Glomerular endothelial cell (primary cell): ENCODE measurements at regions not wholly inside any gene's neighbourhood (a gene's known extent, or its start where the extent isn't known, plus 50 kb on each side); places are given as distances from the start of the nearest gene placed in this dataset.

ENCODE experiments used
- DNase-seq: peaks from one replicate; pipeline ENCODE4 v3.0.0-alpha.2; 2011; ENCODE audit warnings: low read depth, low spot score; ENCODE audit errors: extremely low read depth

DNA sequence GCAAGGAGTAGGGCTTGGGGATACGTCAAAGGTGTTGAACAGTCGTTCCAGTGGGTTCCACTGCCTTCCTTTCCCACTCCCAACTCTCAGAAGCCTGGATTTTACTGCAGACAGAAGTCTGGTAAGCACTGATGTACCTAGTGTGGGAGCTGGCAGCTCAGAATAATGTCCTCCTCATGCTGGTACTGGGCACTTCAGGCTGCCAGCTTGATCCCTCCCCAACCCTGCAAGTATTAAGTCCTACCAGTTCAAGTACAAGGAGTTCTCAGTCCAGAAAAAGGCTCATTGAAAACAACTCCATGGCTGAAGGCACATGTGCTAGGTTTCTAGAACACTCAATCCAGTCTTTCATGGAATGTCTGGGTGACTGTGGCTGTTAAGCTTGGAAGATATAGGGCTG, 304.3 kb downstream of the NUAK1 start:
- DNase-seq = no peak

DNA sequence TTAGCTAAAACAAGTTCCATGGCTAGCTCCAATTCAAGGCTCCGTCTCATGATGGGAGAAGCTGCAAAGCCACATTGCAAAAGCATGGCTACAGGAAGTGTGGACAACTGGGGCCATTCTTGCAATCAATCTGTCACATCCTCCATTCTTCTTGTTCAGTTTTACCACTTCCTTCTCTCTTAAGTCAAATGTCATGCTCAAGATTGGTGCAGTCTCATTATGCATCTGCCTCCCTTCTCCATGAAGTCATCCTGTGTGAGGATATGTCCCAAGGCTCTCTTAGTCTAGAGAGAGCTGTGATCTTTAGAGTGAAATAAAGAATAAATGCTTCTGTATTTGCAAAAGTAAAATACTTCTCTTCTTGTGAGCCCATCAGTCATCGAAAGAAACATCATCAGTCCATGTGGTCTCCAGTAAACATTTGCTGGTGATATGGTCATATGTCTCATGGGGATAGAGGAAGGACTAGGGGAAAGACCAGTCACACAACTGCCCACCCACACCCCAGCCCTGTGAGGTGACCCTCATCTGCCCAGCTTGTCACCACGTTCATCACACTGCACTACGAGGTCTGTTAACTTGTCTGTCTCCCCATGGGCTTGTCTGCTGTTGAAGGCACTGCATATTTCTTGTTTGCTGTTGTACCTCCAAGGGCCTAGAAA, 303.0 kb downstream of the NUAK1 start:
- DNase-seq = no peak

DNA sequence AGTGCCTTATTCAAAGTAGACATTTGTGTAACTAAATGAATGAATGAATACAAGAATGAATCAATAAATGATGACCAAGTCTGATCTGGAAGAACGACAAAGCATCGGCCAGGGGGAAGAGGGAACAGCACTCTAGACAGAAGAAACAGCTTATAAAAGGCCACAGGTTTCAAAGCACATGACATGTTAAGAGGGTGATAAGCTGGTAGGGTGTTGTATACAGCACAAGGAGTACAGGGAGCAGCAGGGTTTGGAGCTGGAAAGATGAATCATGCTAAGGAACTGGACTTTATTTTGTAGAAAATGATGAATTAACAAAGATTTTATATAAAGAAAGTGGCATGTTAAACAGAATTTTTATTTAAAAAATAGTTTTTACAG, 302.5 kb downstream of the NUAK1 start:
- no peak for DNase-seq

DNA sequence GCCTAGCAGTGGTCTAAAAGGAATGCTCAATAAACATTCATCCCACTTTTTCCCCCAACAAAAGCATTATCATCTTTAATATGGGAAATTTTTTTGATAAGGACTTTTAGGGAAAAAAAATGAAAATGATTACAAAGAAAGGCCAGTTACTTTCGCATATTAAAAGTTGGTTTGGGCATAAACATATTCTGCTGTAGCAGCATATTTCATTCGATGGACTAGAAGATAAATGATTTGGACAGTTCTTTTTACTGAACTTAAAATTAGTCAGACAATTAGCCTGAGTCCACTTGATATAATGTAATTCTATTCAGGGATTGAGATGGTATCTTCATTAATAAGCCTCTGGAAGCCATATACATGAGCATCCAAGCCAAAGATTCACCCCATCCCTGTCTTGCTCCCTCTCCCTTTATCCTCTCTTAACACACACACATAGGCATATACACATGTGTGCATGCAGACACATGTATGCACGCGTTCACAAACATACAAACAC, 299.1 kb downstream of the NUAK1 start:
- DNase-seq = no peak

DNA sequence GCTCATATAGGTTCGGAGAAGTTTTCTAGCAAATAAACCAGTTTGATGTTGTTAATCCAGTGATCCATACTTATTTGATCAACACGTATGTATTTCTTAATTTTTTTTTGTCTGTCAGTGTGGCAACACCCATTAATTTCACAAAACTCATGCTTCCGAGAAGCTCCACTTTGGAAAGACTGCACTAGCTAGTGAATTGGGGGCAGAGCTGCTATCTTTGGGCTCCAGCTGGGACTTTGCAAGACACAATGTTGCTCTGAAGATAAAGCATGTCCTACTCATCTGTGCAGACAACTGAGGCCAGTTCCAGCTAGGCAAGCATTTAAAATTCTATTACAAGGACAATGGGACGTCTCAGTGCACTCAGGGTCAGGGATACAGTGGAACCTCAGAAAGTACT, 298.4 kb downstream of the NUAK1 start:
- DNase-seq = no peak

DNA sequence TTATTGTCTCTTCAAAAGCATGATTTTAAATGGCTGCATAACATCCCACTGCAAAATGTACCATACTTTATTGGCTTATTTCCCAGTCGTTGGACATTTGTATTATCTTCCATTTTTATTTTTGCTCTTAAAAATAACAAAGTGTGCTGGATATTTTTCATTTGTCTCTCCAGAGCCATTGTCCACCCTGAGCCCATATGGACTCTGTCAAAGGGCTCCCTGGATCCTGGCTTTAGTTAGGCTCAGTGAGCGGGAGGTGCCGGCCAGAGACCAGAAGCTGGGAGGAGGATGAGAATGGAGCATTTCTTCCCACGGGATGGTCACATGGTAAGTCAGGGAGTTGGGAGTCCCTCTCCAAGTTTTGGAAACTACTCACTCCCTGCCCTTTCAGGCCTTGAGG, 296.9 kb downstream of the NUAK1 start:
- DNase-seq = no peak

DNA sequence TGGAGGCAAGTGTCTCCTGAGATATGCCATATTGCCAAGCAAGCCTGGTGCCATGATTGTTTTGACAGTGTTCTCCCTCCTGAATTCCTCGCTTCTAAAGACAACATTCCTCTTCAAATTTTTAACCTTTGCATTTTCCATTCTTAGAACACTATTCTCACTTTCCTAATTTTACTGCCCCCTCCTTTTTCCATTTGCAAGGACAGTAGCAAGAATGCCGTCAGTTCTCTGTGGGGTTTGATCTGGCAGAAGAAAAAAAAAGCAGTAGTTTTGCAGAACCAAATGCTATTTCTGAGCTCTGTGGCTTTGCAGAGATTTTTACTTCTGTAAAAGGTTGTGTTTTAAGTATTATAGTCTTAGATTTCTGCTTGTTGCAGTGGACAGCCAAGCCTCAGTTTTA, 295.2 kb downstream of the NUAK1 start:
- no peak for DNase-seq

DNA sequence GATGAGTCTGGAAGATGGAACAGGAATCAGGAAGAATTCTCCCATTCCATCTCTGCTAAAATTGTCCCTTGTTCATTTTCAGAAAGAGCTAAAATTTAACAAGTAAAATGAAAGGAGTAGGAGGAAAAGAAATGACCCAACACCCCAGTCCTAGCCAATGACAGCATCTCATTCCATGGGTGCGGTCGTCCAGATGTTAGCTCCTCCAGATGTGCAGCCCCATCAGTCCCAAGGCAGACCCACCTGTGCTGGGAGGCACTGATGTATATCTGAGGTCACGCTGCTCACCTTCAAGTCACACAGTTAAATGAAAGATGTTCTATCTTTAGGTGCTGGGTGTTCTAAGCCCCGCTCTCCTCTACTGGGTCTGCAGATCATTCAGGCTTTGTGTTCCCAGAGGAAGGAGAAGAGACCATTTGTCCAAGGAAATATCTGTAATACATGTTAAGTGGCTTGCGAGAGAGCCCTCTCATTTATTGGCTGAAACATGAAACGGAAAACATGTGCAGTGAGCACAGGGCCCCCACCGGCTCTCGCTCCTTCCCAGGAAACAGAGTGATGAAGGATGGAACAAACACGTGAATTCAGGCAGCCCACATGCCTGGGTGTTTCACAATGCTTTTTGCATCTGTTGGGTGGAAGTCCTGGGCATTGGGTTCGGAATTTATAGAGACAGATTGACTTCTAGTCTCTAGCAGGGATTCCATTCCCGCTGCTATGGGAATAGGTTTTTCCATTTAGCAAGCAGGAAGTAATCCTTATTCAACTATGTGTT, 294.6 kb downstream of the NUAK1 start:
- DNase-seq = no peak

DNA sequence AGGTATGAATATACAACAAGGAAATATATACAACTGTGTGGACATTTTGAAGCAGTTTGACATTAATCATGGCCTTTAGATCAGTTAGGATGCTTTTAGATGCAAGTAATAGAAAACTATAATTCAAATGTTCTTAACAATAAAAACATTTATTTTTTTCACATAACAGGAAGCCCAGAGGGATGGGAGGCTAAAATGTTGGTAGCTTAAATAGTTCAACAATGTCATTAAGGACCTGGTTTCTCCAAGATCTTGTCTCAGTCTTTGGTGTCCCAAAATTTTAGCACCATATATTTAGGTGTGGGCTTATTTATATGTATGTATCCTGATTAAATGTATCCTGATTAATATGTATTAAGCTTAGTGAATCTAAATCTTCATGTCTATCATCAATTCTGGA, 292.4 kb downstream of the NUAK1 start:
- no peak for DNase-seq

DNA sequence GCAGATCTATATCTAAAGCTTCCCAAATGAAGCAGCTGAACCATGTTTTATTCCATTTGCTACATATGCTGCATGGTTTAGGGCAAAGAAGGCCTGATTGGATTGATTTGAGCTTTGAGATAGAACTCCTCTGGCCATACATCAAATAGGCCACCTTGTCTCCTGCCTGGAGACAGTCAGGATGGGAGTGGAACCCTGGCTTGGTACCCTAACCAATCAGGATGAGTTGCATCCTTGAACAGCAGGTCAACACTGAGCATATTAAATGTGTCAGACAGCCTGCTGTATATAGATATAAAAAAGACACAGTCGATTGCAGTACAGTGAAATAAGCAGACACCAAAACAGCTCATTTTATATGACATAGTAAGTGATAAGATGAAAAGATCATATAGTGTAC, 291.7 kb downstream of the NUAK1 start:
- no peak for DNase-seq

DNA sequence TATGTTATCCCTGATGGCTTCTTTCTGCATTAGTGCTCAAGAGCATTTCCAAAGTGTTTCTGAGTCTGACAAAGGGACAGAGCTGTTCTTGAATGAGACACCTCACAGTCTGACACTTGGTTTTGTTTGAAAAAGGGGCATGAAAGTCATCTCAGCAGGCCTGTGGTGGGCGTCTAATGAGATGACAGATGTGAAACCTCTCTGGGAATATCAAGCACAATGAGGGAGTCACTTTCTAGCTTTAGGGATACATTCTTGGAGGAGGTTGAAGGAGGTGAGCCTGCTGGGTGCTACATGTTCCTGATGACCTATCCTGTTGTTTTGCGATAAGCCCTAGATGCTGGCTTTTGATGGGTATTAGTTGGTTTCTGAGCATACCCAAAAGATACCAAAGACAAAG, 290.5 kb downstream of the NUAK1 start:
- DNase-seq = no peak

DNA sequence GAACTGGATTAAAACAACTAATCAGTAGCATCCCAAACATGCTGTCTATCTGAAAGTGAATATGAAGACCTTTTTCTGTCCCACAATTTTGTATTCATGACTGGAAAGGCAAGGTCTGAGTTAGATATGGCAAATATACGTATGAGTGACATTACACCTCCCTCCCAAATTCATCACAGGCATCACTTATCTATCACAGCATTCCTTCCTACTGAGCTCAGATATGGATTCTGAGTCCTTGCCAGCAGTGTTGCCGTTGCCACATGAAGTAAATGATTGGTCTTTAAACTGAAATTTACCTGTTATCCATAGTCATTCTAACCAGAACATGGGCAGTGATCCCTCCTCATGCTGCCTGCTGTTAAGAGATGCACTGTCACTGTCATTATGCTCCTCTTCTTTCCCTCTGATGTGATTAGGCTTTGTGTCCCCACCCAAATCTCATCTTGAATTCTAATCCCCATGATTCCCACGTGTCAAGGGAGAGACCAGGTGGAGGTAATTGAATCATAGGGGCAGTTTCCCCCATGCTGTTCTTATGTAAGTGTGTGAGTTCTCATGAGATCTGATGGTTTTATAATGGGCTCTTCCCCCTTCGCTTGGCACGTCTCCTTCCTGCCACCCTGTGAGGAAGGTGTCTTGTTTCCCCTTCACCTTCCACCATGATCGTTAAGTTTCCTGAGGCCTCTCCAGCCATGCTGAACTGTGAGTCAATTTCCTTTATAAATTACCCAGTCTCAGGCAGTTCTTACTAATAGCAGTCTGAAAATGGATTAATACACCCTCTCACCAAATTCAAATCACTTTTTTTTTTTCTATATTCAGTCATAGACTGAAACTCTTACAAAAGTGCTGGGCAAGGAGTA, 288.4 kb downstream of the NUAK1 start:
- no peak for DNase-seq

DNA sequence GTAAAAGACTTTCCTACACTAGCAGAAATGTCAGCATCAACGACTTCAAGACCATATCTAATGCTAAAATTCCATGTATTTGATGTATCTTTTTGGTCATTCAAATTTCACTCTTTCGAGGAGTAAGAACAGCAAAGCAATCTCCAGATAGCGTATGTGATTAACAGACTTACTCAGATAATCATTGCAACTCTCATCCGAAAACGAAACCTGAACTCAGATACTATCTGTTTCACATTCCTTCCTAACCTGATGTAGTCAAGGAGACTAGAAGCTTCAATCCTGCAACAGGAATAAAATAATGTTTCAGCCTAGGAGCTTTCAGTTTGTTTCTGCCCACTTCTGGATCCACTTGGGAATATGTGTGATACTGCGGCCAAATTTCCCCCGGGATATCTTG, 286.3 kb downstream of the NUAK1 start:
- DNase-seq = no peak

DNA sequence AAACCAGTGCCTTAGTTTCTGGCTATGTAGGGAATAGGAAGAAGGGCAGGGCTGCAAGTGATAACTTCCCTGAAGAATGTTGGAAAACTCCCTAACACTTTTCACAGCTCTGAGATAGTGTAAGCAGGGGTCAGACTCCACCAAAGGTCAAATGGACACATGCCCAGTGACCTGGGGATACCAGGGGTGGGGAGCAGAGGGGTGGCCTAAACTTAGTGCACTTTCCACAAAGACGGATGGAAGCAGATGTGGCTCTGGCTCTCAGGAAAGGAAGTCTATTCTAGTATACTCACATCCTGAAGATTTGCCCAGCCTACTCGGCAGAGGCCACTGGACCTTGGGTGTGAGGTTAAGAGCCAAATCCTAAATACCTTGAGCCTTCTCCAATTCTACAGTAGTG, 285.8 kb downstream of the NUAK1 start:
- DNase-seq = no peak

DNA sequence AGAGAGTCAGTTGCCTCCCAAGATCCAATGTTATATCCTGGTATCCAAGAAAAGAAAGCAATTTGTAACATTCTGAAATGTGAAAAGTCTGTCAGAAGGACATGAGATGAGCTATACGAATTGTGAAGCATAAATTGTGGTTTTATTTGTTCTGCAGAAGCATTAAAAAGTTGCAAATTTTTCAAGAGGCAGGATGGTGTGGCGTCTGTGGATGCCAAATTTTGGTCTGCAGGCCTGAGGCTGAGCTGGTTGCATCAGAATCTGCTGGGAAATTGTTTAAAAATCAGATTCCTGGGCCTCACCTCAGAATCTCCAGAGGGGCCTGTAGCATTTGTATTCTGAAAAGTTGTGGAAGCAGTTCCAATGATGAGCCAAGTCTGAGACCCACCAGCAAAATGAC, 284.7 kb downstream of the NUAK1 start:
- no peak for DNase-seq

DNA sequence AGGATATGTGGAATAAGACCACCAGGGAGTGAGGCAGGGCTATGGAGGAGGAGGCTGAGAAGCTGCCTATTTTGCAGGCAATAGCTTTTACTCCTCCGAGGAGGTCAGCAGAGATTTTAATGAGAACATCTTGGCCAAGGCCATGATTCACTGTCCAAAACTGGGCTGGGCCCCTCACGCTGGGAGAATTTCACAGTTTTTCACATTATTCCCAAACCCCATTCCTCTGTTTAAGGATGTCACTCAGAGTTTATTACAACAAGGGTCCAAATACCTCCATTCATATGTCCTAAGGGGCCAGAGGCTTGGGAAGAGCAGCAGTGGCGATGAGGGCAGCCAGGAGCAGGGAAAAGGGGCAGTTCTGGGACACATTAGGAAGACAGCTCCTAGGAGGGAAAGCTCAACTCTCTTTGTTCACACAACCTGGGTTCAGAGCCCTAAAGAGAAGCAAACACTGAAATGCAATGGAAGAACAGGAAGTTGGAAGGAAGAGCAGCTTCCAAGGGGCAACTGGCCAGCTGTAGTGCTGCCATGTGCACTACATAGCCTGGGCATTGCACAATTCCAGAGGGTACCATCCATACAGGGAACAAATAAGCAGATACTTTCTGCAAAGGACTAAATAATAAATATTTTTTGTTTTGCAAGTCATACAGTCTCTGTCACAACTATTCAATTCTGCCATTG, 283.2 kb downstream of the NUAK1 start:
- DNase-seq = no peak

DNA sequence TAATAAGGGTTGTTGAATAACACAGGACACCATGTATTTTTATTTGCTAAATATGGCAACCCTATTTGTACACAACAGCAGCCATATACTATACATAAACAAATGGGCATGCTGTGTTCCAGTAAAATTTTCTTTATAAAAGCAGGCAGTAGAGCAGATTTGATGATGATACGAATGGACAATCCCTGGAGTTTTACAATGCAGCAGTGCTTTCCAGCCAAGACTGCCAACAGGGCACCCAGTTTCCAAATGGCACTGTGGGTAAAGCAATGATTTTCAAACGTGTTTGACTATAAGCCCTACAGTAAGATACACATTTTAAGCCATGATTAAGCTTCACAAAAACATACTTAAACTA, 282.7 kb downstream of the NUAK1 start:
- DNase-seq = no peak

DNA sequence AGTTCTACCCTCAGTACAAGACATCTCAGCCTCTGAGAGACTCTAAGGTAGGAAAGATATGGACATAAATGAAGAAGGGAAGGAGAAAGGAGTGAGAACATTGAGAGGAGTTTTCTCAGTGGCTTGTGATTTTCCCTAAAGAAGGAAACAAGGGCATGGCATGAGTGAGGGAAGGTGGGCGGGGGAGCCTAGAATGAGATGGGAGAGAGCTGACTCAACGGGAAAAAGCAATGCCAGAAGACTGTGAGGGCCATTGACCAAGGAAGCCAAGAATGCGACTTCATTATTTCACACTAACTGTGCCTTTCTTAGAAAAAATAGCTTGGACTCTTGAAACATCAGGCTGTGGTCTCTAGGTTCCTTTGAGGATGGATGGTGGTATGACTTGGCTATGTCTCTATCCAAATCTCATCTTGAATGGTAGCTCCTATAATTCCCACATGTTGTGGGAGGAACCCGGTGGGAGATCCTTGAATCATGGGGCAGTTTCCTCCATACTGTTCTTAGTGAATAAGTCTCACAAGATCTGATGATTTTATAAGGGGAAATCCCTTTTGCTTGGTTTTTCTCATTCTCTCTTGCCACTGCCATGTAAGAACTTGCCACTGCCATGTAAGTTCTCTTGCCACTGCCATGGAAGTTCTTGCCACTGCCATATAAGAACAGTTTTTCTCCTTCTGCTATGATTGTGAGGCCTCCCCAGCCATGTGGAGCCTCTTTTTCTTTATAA, 279.6 kb downstream of the NUAK1 start:
- no peak for DNase-seq

DNA sequence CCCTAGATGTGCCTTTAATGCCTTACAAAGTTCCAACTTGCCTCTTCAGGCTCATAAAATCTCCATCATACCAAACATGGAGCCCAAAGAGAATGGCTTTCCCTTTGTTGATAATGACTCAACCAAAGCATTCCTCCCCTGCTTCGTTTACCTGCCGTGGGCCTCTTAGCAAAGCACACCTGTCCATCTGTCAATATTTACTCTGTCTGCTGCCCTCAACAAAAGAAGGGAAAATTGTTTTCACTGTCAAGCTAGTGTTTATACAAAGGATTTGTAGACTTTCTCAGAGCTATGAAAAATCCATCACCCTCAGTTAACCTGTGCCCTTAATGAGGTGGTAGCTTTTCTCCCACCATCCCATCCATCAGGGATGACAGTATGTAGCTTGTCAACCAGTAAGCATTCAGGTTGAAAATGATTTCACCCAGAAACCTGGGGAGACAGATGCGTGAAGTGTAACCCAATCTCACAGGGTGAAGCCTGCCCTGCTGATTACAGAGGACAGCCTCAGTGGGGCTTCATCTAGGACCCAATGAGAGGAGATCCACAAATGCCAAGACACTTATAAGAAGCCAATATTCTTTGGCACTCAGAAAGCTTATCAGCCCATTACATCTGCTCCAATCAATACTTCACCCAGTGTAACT, 278.1 kb downstream of the NUAK1 start:
- no peak for DNase-seq

DNA sequence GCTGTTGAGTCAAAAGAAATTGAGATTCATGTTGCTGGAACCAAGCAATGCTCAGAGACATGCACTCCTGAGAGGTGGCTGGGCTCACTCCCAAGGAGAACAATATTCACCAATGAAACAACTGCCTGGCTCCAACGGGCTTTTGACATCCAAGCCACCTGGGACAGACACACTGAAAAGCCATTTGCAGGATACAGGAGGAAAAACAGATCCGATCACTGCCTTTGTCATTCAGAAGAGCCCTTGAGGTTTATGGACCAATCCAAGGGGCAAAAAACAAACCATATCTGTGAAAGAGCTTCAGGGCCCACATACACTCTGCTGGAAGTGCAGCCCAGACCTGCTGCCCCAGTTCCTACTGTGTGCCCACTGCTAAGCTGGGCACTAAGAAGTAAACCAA, 277.5 kb downstream of the NUAK1 start:
- no peak for DNase-seq
